Activated CD4-positive, alpha-beta memory T cell treated with anti-CD3 and anti-CD28 coated beads for 36 hours (primary cell): ENCODE measurements at regions not wholly inside any gene's neighbourhood (a gene's known extent, or its start where the extent isn't known, plus 50 kb on each side); places are given as distances from the start of the nearest gene placed in this dataset.
"Not testable (repeated sequence)": the region's sequence is repeated elsewhere in the genome, so short reads cannot be mapped to it uniquely, and the experiment has no call there.

Experiments
- CTCF ChIA-PET: fragments of 350-600 bp; sonication (Branson Sonifier 250); formaldehyde crosslinking; loops from one replicate; lab custom pipeline; 2021; ENCODE audit warnings: antibody characterized with exemption, inconsistent platforms; lab: Charles Lee
- POLR2A ChIA-PET: fragments of 350-600 bp; sonication (Branson Sonifier 250); formaldehyde crosslinking; loops from one replicate; lab custom pipeline; 2021; ENCODE audit warnings: antibody characterized with exemption; lab: Charles Lee
- DNase-seq: peaks from one replicate; pipeline ENCODE4 v3.0.0-alpha.2; 2020
- H3K27ac Mint-ChIP-seq: one replicate; pipeline ENCODE4 v1.8.0; 2021; ENCODE audit warnings: mixed read lengths
- H3K27me3 Mint-ChIP-seq: one replicate; pipeline ENCODE4 v1.8.0; 2021; ENCODE audit warnings: mixed read lengths
- H3K36me3 Mint-ChIP-seq: one replicate; pipeline ENCODE4 v1.8.0; 2021; ENCODE audit warnings: mixed read lengths
- H3K4me1 Mint-ChIP-seq: one replicate; pipeline ENCODE4 v1.8.0; 2021; ENCODE audit warnings: low read depth, mixed read lengths
- H3K4me3 Mint-ChIP-seq: one replicate; pipeline ENCODE4 v1.8.0; 2021; ENCODE audit warnings: mild to moderate bottlenecking, mixed read lengths
- H3K9me3 Mint-ChIP-seq: one replicate; pipeline ENCODE4 v1.8.0; 2021; ENCODE audit warnings: mixed read lengths
- intact Hi-C: fragments of 100-400 bp; cut with micrococcal nuclease; formaldehyde crosslinking; loops from one replicate; pipeline ENCODE4 v1.15.1; 2023

DNA sequence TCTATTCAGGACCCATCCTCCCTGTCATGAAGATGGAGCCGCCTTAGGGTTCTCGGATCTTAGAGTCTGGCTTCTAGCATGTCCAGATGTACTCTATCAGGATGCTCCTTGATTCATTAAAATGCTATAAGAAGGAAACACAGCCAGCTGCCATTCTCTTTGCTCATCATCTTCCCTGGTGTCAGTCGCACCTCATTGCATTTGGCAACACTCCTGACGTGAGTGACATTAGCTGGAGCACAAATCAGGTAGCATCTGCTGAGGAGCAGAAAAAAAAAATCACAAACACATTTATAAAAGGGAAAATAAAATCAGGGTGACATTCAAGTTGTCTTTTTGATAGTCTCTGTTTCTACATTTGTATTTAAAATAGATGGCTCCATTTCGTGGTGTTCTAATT, 226.1 kb upstream of the NMUR2 start:
- Mint-ChIP-seq H3K9me3 (no peaks in the 10 kb centered on the region), H3K4me1 (no peaks in the 10 kb centered on the region), H3K27me3 (peaks cover 1% of the 10 kb centered on the region), H3K27ac (no peak overlapping the region), H3K4me3 (no peak overlapping the region), H3K36me3 (no peaks in the 10 kb centered on the region)
- POLR2A ChIA-PET, result no interaction called here
- intact Hi-C loops, result no loop called here
- DNase-seq, result no peak
- CTCF ChIA-PET, result no interaction called here

DNA sequence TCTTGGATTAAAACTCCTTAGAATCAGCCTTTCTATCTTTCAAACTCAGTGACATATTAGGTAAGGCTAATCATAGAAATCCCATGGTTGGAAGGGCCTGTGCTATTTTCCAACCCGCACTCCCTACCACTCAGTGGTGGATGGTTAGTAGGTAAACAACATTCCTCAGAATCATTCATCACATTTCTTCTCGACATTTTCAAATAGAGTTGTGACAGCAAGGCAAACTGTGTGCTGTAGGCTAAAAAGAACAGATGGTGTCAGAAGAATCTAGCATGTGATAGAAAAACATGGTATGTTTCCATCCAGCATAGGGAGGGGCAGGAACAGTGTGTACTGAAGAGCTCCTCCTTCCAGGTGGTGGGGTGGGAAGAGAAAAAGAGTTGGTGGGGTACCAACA, 227.3 kb upstream of the NMUR2 start:
- H3K9me3 Mint-ChIP-seq, result no peaks in the 10 kb centered on the region
- CTCF ChIA-PET, result no interaction called here
- no peaks in the 10 kb centered on the region for H3K36me3 Mint-ChIP-seq
- H3K4me1 Mint-ChIP-seq, result no peaks in the 10 kb centered on the region
- no peak for DNase-seq
- POLR2A ChIA-PET, result no interaction called here
- intact Hi-C loops, result no loop called here
- no peak overlapping the region for H3K4me3 Mint-ChIP-seq
- H3K27me3 Mint-ChIP-seq, result peaks cover 1% of the 10 kb centered on the region
- H3K27ac Mint-ChIP-seq, result no peak overlapping the region

DNA sequence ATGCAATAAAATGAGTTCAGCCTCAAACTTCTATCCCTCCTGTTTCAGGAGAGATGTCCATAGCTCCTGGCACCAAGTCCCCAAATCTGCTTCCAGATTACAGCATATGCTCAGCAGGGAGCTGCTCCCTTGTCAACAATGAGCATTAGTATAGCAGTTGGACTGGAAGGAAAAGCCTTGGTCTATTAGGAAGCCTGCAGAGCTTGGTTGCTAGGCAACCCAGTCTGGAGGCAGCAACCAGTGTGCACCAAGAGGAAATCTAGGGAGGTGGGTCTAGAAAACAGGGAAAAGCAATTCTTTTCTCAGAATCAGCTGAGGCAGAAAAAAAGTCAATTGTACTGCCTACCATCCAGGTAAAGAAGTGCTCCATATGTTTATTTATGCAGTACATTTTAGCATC, 229.5 kb upstream of the NMUR2 start:
- H3K36me3 Mint-ChIP-seq, result no peaks in the 10 kb centered on the region
- no peak for DNase-seq
- no peak overlapping the region for H3K4me3 Mint-ChIP-seq
- H3K9me3 Mint-ChIP-seq, result no peaks in the 10 kb centered on the region
- no peaks in the 10 kb centered on the region for H3K27me3 Mint-ChIP-seq
- ChIA-PET POLR2A (no interaction called here), CTCF (no interaction called here)
- H3K27ac Mint-ChIP-seq, result no peak overlapping the region
- no peaks in the 10 kb centered on the region for H3K4me1 Mint-ChIP-seq
- intact Hi-C loops, result no loop called here

DNA sequence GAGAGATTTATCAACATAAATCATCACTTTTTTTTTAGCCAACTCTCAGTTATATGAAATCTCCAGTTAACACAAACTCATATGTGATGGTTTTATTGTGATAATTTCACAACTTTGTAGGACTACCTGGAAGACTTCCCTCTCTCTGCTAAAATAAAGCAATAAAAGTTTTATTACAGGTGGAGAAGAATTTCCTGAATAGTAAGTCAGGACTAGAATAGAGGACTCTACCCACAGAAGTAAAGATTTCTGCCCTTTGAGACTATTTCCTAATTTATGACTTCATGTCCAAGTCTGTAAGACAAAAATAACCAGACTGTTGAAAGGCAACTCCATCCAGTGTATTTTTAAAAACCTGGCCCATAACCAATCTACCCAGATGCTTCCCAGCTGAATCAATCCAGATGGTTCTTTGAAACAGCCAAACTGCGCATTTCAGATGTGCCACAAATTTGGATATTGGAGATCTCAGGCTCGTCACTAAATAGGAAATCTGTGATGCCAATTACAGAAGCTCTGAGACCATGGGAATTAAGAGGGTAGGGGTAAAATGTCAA, 234.0 kb upstream of the NMUR2 start:
- no peak for DNase-seq
- ChIA-PET POLR2A (no interaction called here), CTCF (no interaction called here)
- no peaks in the 10 kb centered on the region for H3K27me3 Mint-ChIP-seq
- no peak overlapping the region for H3K4me3 Mint-ChIP-seq
- H3K27ac Mint-ChIP-seq, result no peak overlapping the region
- no peaks in the 10 kb centered on the region for H3K4me1 Mint-ChIP-seq
- H3K9me3 Mint-ChIP-seq, result peaks cover 4% of the 10 kb centered on the region
- intact Hi-C loops, result no loop called here
- no peaks in the 10 kb centered on the region for H3K36me3 Mint-ChIP-seq

DNA sequence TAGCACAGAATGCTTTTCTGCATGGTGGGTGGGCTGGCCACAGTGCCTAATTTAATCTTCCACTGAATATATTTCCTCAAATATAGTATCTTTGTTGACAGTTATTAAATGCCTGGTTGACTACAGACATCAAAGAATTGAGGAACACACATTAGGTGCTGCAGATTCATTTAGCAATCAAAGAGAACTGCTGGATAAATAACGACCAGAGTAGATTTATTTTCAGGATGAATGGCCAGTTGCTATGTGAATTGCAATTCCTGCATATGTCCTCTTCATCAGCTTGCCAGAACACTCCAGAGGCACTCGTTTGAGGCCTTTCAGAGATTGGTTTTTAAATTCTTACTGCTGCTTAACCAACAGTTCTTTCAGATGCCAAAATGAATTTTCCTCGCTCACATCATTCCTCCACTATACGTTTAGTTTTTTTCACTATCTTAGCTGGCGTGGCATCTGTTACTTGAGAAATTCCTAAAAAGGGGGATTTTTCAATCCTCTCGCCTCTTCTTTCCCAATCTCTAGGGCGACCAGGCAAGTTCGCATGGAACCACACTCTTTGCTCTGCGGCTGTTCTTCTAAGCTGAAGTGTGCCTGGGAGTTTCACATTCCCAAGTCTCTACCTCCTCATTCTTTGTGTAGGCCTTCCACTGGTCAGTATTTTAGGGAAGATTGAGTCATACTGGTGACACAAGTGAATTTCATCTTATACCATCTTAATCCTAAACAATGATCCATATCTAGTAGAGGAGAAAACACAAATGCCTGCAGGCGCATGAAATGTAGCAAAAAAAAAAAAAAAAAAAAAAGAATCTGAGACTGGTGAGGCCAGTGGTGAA, 237.1 kb upstream of the NMUR2 start:
- Mint-ChIP-seq H3K36me3 (no peaks in the 10 kb centered on the region), H3K9me3 (peaks cover 4% of the 10 kb centered on the region), H3K27ac (no peak overlapping the region), H3K27me3 (no peaks in the 10 kb centered on the region), H3K4me1 (no peaks in the 10 kb centered on the region), H3K4me3 (no peak overlapping the region)
- POLR2A ChIA-PET, result no interaction called here
- DNase-seq, result no peak
- intact Hi-C loops, result no loop called here
- CTCF ChIA-PET, result no interaction called here

DNA sequence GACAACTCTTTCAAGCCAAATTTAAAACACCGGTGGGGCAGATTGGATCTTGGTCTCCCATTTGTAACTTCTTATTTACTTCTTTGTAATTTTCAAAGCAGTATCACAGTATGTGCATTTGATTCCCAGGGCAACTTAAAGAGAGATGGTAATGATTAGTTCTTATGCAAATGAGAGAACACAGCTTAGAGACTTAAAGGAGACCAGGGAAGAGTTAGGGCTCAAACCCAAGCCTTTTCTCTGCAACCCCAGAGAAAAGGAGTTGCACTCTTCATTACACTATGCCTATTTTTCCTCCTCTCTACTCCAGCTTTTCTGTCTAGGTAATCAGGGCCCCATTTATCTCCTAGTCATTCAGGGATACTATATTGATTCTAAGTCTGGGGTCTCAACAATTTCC, 237.8 kb upstream of the NMUR2 start:
- H3K9me3 Mint-ChIP-seq, result peaks cover 4% of the 10 kb centered on the region
- no peak overlapping the region for H3K4me3 Mint-ChIP-seq
- H3K27me3 Mint-ChIP-seq, result no peaks in the 10 kb centered on the region
- ChIA-PET CTCF (no interaction called here), POLR2A (no interaction called here)
- intact Hi-C loops, result no loop called here
- no peaks in the 10 kb centered on the region for H3K36me3 Mint-ChIP-seq
- no peak overlapping the region for H3K27ac Mint-ChIP-seq
- no peaks in the 10 kb centered on the region for H3K4me1 Mint-ChIP-seq
- DNase-seq, result no peak

DNA sequence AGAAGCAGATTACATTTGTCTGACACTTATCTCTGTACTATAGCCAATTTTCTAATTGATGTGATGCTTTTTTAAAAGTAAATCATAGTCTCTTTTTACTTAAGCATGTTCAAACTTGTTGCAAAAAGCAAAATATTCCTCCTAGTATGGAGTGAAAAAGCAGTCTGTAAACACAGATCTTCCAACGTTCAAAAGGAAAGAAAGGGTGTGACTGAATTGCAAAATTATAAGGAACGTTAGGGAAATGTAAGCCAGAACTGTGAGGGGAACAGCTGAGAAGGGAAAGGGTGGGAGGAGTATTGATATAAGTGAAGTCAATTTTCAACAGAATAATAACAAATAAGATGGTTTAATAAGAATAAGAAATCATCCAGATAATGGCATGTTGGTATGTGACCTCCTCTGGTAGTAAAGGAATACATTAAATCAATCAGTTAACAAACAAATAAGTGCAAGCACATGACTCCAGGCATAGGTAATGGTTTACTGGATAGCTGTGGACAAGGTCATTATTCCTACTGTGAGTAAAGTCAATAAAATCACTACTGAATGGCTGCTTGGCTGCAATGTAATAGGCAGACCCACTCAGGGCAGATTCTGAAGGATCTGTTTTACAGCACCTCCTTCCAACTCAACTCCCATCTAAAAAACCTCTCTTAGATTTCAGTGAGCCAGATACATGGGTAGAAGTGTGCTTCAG, 239.1 kb upstream of the NMUR2 start:
- POLR2A ChIA-PET, result no interaction called here
- CTCF ChIA-PET, result no interaction called here
- Mint-ChIP-seq H3K4me1 (no peaks in the 10 kb centered on the region), H3K27ac (no peak overlapping the region), H3K27me3 (no peaks in the 10 kb centered on the region), H3K9me3 (peaks cover 4% of the 10 kb centered on the region), H3K36me3 (no peaks in the 10 kb centered on the region), H3K4me3 (no peak overlapping the region)
- intact Hi-C loops, result no loop called here
- no peak for DNase-seq

DNA sequence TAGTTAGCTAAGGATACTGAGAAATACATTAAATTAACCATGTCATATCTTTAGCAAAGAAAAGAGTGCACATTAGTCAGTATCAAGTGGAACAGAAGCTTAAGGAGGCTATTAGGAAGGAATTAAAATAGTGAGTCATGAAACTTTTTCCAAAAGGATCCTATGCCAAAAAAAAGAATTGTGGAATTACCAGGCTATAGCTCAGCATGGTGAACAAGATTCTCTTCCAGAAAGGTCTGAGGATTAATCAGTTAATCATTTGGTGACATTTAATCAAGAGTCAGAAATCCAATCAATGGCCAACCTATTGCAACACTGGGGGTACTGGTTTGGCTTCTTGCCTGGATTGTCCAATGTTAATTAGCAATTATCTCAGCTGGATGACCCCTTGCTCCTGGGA, 244.5 kb upstream of the NMUR2 start:
- H3K36me3 Mint-ChIP-seq, result no peaks in the 10 kb centered on the region
- intact Hi-C loops, result no loop called here

DNA sequence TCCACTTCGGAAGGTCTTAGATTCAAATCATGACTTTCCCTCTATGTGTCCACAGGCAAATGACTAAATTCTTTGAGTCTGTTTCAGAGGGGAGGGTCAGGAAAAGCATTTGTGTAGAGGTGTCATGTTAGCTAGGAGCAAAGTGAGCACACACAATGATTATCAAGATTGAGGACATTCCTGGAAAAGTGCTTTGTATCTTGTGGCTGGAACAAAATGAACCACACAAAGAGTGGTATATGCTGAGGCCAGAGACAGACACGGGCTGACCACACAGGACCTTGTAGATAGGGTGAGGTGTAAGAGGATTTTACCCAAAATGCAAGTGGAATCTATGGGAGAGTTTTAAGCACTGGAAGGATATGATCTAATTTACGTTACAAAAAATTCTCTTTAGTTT, 245.3 kb upstream of the NMUR2 start:
- intact Hi-C loops, result no loop called here
- ChIA-PET POLR2A (no interaction called here), CTCF (no interaction called here)
- H3K9me3 Mint-ChIP-seq, result no peaks in the 10 kb centered on the region
- no peaks in the 10 kb centered on the region for H3K27me3 Mint-ChIP-seq
- no peaks in the 10 kb centered on the region for H3K4me1 Mint-ChIP-seq
- no peak overlapping the region for H3K27ac Mint-ChIP-seq
- H3K4me3 Mint-ChIP-seq, result no peak overlapping the region
- no peak for DNase-seq
- no peaks in the 10 kb centered on the region for H3K36me3 Mint-ChIP-seq

More for the DNA sequence above, 244.5 kb upstream of the NMUR2 start:
- no peaks in the 10 kb centered on the region for H3K9me3 Mint-ChIP-seq
- H3K4me3 Mint-ChIP-seq, result no peak overlapping the region
- DNase-seq, result no peak
- ChIA-PET POLR2A (no interaction called here), CTCF (no interaction called here)
- H3K27me3 Mint-ChIP-seq, result no peaks in the 10 kb centered on the region
- H3K4me1 Mint-ChIP-seq, result no peaks in the 10 kb centered on the region
- no peak overlapping the region for H3K27ac Mint-ChIP-seq

DNA sequence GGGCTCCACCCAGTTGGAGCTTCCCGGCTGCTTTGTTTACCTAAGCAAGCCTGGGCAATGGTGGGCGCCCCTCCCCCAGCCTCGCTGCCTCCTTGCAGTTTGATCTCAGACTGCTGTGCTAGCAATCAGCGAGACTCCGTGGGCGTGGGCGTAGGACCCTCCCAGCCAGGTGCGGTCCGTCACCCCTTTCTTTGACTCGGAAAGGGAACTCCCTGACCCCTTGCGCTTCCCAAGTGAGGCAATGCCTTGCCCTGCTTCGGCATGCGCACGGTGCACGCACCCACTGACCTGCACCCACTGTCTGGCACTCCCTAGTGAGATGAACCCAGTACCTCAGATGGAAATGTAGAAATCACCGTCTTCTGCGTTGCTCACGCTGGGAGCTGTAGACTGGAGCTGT, 254.4 kb upstream of the NMUR2 start:
- H3K4me3 Mint-ChIP-seq, H3K27ac Mint-ChIP-seq, intact Hi-C loops, DNase-seq, H3K36me3 Mint-ChIP-seq, POLR2A ChIA-PET, H3K27me3 Mint-ChIP-seq, CTCF ChIA-PET, H3K9me3 Mint-ChIP-seq, H3K4me1 Mint-ChIP-seq: not testable (repeated sequence)

DNA sequence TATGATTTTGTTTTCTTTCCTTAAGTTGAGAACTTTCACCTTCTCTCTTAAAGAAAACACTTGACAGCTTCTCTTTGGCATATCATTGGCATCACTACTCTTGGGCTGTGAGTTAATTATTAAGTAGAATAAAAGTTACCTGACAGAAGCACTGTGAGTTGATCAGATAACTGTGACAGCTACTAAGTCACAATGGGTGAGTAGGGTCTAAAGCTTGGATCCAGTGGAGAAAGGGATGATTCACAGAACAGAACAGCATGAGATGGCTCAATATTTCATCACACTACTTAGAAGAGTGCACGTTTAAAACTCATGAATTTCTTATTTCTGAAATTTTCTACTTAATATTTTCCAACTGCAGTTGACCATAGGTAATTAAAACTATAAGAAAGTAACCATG, 268.5 kb upstream of the NMUR2 start:
- no peak overlapping the region for H3K4me3 Mint-ChIP-seq
- H3K9me3 Mint-ChIP-seq, result no peaks in the 10 kb centered on the region
- H3K27ac Mint-ChIP-seq, result no peak overlapping the region
- no peak for DNase-seq
- H3K27me3 Mint-ChIP-seq, result no peaks in the 10 kb centered on the region
- no peaks in the 10 kb centered on the region for H3K36me3 Mint-ChIP-seq
- intact Hi-C loops, result no loop called here
- POLR2A ChIA-PET, result no interaction called here
- CTCF ChIA-PET, result no interaction called here
- no peaks in the 10 kb centered on the region for H3K4me1 Mint-ChIP-seq

DNA sequence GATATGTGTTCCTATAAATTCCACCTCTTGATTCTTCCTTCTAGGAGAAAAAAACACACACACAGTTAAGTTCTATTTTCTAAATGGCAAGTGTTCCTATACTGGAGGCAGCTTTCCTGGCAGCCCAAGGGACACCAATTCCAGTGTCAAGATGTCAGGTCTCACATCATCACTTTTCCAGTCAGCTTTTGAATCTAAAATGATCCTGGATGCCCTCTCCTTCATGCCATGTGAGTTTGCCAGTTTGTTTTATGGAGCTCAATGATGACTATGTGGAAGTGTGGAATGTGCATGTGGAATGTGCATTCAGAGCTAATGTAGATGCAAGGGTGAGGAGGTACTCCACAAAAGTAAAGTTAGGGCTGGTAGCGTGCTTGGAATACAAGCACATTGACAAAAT, 269.3 kb upstream of the NMUR2 start:
- DNase-seq, result no peak
- Mint-ChIP-seq H3K4me3 (no peak overlapping the region), H3K4me1 (no peaks in the 10 kb centered on the region), H3K9me3 (no peaks in the 10 kb centered on the region), H3K36me3 (no peaks in the 10 kb centered on the region), H3K27me3 (no peaks in the 10 kb centered on the region), H3K27ac (no peak overlapping the region)
- intact Hi-C loops, result no loop called here
- CTCF ChIA-PET, result no interaction called here
- POLR2A ChIA-PET, result no interaction called here

DNA sequence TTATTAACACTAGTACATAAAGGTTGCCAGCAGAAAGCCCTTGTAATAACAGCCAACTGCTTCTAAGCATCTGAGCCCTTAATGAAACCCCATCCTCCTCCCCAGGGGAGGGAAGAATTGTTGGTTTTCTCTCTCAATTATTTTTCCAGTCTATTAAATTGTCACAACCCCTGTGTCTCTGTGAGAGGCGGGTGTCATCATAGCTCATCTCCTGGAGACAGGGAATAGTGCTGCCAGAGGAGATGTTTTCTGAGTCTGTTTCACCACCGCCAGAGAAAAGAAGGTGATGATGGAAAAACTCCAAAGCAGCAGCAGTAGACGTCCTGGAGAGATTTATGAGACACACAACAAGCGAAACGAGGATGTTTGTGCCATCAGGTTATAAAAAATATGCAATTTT, 271.1 kb upstream of the NMUR2 start:
- intact Hi-C loops, result no loop called here
- ChIA-PET CTCF (no interaction called here), POLR2A (no interaction called here)
- Mint-ChIP-seq H3K9me3 (no peaks in the 10 kb centered on the region), H3K4me3 (no peak overlapping the region), H3K36me3 (no peaks in the 10 kb centered on the region), H3K27ac (no peak overlapping the region), H3K4me1 (no peaks in the 10 kb centered on the region), H3K27me3 (no peaks in the 10 kb centered on the region)
- no peak for DNase-seq
